Cardiac fibroblast (primary cell): ENCODE measurements at regions not wholly inside any gene's neighbourhood (a gene's known extent, or its start where the extent isn't known, plus 50 kb on each side); places are given as distances from the start of the nearest gene placed in this dataset.

Source experiments
- DNase-seq, 2 donors: peaks; one replicate each; pipeline versions ENCODE4 v3.0.0 to v3.0.0-alpha.2; 2010; ENCODE audit warnings: low read depth in 2 of 2
- H3K4me3 ChIP-seq, 2 donors: replicated peaks in 1 of 2; 1 replicate in 1 of 2; 2 replicates in 1 of 2; pipeline ENCODE4 v1.5.1; 2011; ENCODE audit warnings: low read depth in 2 of 2, low read length in 2 of 2, mild to moderate bottlenecking in 2 of 2, moderate library complexity in 1 of 2
- TF ChIP-seq, protein P1 (sequence below): IDR thresholded peaks from one replicate; pipeline ENCODE4 v1.5.1; 2011; ENCODE audit warnings: low read depth, mild to moderate bottlenecking, low read length, inconsistent platforms

DNA sequence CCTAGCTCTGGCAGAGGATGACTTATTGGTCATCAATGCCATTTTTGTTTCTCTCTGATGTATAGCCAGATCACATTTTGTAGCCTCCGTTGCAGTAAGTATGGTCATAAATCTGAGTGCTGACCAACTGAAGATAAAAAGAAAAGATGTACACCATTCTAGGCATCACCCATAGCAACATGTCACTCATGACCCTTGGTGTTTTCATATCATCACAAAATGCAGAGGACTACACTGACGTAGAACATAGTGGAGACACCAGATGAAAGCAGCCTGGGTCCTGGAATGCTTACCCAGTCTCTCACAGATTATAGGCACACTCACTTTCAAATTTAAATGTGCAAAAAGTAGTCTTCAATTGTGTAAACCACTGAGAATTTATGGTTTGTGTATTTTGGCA lies 172.8 kb downstream of the PDHA2 start:
- no peak for DNase-seq
- TF ChIP-seq, protein P1, sequence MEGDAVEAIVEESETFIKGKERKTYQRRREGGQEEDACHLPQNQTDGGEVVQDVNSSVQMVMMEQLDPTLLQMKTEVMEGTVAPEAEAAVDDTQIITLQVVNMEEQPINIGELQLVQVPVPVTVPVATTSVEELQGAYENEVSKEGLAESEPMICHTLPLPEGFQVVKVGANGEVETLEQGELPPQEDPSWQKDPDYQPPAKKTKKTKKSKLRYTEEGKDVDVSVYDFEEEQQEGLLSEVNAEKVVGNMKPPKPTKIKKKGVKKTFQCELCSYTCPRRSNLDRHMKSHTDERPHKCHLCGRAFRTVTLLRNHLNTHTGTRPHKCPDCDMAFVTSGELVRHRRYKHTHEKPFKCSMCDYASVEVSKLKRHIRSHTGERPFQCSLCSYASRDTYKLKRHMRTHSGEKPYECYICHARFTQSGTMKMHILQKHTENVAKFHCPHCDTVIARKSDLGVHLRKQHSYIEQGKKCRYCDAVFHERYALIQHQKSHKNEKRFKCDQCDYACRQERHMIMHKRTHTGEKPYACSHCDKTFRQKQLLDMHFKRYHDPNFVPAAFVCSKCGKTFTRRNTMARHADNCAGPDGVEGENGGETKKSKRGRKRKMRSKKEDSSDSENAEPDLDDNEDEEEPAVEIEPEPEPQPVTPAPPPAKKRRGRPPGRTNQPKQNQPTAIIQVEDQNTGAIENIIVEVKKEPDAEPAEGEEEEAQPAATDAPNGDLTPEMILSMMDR = no peak
- no peak overlapping the region for H3K4me3 ChIP-seq

GRCh38 chr4:96016634-96017299 lies 176.9 kb downstream of the PDHA2 start:
- DNase-seq = peak; percentile 73 to 93
- TF ChIP-seq, protein P1 = no peak
- H3K4me3 ChIP-seq = no peak overlapping the region

GRCh38 chr4:96025011-96025410 lies 185.1 kb downstream of the PDHA2 start:
- no peak overlapping the region for H3K4me3 ChIP-seq
- TF ChIP-seq, protein P1 = no peak
- no peak for DNase-seq

DNA sequence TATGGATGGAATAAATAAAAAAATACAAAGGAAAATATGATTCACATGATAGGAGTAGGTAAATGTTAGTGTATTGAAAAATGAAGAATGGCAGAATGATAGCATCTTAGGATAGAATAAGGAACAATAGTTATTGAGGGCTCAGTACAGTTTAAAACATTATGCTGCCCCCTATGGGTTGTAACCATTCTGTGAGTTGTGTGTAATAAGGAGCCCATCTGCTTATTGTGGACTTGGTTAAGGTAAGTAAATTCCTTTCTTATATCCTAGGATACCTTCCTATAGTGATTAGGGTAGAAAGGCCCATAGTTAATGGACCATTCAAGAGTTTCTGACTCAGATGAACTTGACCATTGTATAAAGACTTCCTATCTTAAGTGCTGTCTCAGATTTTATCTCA lies 195.8 kb downstream of the PDHA2 start:
- DNase-seq = peak; percentile 54 to 72

DNA sequence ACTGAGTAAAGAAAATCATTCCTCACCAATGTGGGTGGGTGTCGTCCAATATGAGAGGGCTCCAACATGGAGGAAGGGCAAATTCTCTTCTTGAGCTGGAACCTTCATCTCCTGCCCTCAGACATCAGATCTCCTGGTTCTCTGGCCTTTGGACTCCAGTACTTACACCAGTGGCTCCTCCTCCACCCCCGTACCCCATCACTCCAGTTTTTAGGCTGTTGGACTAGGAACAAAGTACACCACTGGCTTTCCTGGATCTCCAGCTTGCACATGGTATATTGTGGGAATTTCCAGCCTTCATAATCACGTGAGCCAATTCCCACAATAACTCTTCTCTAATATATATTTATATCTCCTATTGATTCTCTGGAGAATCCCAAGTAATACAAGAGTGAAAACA lies 196.9 kb downstream of the PDHA2 start:
- no peak overlapping the region for H3K4me3 ChIP-seq

More for the DNA sequence above, 195.8 kb downstream of the PDHA2 start:
- no peak overlapping the region for H3K4me3 ChIP-seq
- TF ChIP-seq, protein P1 = peak; percentile 41

DNA sequence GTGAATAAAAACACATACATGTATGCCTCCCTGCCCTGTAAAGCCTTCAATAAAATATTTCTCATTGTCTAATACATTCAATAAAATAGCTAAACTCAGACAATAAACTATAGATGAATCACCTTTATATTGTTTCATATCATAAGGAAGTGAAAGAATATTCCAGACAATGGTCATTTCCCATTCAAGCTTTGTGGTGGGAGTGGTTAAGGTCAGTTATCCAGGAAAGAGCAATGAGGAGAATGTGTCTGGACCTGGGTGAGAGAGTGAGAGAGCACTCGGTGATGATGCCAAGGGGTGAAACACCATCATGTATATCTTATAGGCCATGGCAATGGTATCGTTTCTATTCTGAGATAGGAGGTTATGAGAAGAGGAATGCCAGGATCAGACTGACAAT lies 197.8 kb downstream of the PDHA2 start:
- TF ChIP-seq, protein P1 = no peak

More for the DNA sequence above, 196.9 kb downstream of the PDHA2 start:
- no peak for DNase-seq
- TF ChIP-seq, protein P1 = no peak

DNA sequence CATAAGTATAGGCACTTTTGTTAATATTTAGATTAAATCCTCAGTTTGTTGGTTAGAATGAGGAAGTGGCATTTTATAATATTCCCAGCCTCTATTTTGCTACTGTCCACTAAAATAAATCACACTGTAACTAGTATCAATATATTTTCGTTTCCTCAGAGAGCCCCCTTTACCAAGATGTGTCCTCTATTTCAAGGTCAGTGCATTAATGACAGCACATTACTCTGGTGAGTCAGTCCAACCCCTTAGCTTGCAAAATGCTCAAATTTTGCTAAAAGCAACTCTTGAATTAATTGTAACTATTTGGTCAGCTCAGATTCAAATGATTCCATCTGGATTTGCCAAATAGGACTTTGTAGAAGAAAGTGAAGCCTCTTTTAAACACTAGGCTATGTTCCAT lies 199.3 kb downstream of the PDHA2 start:
- TF ChIP-seq, protein P1 = no peak
- DNase-seq = no peak
- no peak overlapping the region for H3K4me3 ChIP-seq

More for the DNA sequence above, 197.8 kb downstream of the PDHA2 start:
- H3K4me3 ChIP-seq = no peak overlapping the region
- peak in 1 of 2 donors; percentile 34 for DNase-seq
